T-helper 1 cell treated with Interleukin-12 subunit alpha and Interleukin-12 subunit beta and Interleukin-4 antibody, amounts not matched to agents 30 μg/mL and 1 μg/mL, for 36 hours (primary cell): ENCODE measurements at regions not wholly inside any gene's neighbourhood (a gene's known extent, or its start where the extent isn't known, plus 50 kb on each side); places are given as distances from the start of the nearest gene placed in this dataset.

Experiments used
- H3K27ac Mint-ChIP-seq: one replicate; pipeline ENCODE4 v1.8.0; 2021; ENCODE audit warnings: mild to moderate bottlenecking, mixed read lengths
- H3K27me3 Mint-ChIP-seq: one replicate; pipeline ENCODE4 v1.8.0; 2021; ENCODE audit warnings: low read depth, mixed read lengths
- H3K36me3 Mint-ChIP-seq: one replicate; pipeline ENCODE4 v1.8.0; 2021; ENCODE audit warnings: low read depth, mixed read lengths
- H3K4me1 Mint-ChIP-seq: one replicate; pipeline ENCODE4 v1.8.0; 2021; ENCODE audit warnings: low read depth, mixed read lengths
- H3K4me3 Mint-ChIP-seq: one replicate; pipeline ENCODE4 v1.8.0; 2021; ENCODE audit warnings: mild to moderate bottlenecking, moderate library complexity, mixed read lengths
- H3K9me3 Mint-ChIP-seq: one replicate; pipeline ENCODE4 v1.8.0; 2021; ENCODE audit warnings: mixed read lengths

DNA sequence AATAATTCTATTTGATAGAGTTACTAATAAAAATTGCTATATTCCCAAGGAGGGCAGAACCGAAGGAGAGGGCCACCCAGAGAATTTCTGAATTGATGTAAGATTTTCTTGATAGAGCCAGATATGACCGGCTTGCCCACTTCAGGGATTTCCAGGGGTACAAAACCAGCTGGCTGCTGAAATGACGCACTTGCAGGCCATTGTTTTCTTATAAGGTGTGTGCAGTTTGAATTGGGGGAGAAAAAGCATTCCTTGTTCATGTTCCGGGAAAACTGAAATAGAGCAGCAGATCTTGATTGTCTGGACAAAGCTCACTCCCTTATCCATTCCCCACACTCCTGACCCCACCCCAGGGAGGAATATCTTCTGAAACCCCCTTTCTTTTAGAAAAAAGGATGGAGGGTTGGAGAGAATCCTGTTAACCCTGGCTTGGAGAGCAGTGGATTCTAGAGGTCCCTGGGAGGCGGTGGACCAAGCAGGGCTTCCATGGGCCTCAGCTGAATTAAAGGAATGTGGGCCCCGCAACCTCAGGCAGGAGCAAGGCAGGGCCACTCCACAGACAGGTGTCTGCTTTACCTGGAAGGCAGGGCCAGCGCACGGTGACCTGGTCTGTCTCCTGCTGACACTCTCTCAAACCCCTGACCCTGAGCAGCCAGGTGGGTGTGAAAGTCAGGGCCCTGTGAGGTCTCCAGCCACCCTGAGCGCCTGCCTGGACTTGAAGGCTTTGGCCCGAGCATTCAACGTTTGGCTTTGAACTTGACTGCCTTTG, 96.4 kb downstream of the TMEM170B start:
- no peaks in the 10 kb centered on the region for H3K4me1 Mint-ChIP-seq
- H3K36me3 Mint-ChIP-seq = no peaks in the 10 kb centered on the region
- no peaks in the 10 kb centered on the region for H3K9me3 Mint-ChIP-seq
- H3K4me3 Mint-ChIP-seq = no peak overlapping the region
- no peak overlapping the region for H3K27ac Mint-ChIP-seq
- no peaks in the 10 kb centered on the region for H3K27me3 Mint-ChIP-seq

DNA sequence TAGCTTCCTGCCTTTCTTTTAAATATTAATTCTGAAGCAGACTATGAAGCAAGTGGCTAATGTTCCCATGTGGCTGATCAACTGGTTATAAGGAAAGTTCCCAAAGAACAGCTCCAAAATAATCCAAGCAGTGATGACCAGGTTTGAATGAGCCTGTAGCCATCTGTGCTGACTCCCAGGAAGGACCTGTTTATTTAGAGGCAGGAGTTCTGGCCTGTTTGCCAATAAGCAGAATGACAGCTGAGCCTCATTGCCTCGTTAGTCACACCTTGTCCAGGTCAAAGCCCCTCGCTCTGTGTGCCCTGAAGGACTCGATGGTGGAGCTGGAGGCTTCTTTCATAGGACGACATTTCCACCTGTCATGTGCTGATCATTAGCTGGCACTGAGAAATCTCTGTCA, 97.4 kb downstream of the TMEM170B start:
- no peak overlapping the region for H3K27ac Mint-ChIP-seq
- H3K9me3 Mint-ChIP-seq = no peaks in the 10 kb centered on the region
- H3K27me3 Mint-ChIP-seq = no peaks in the 10 kb centered on the region
- no peak overlapping the region for H3K4me3 Mint-ChIP-seq
- no peaks in the 10 kb centered on the region for H3K36me3 Mint-ChIP-seq
- H3K4me1 Mint-ChIP-seq = no peaks in the 10 kb centered on the region

DNA sequence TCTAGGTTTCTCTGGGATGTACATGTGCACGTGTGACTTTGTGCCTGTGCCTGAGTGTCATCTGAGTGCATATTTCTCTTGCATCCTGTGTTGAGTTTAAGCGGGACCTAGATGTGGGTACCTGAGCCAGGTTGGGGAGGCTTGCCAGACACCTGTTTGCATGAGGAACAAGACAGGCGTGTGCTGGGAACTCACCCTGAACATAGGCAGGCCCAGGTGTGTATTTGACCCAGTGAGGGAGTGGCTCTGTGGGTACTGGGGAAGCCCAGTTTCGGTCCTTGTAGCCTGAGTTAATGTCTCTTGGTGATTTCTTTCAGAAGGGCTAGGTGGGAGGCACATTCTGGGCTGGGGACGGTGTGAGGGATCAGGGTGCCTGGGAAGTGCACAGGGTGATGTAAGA, 98.6 kb downstream of the TMEM170B start:
- Mint-ChIP-seq H3K36me3 (no peaks in the 10 kb centered on the region), H3K4me1 (no peaks in the 10 kb centered on the region), H3K27ac (no peak overlapping the region), H3K9me3 (no peaks in the 10 kb centered on the region), H3K4me3 (no peak overlapping the region), H3K27me3 (no peaks in the 10 kb centered on the region)

DNA sequence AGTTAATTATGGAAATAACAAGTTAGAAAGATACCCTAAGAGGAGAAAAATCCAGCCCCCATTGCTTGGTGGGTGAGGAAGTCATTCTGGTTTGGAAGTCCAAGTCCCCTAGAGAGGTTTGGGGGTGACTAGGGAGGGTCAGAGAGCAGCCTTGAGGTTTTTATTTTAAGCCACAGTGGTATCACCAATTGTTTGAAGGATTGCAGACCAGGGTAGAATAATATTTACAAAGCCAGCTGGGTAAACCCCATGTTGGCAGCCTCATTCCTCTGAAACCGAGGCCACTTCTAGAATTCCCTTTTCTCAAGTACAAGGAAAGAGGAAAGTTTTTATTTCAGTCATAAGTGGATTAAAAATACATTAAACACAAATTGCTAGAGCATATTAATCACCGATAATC, 99.7 kb downstream of the TMEM170B start:
- Mint-ChIP-seq H3K27me3 (peaks cover 4% of the 10 kb centered on the region), H3K27ac (no peak overlapping the region), H3K4me3 (no peak overlapping the region), H3K36me3 (no peaks in the 10 kb centered on the region), H3K9me3 (no peaks in the 10 kb centered on the region), H3K4me1 (no peaks in the 10 kb centered on the region)

DNA sequence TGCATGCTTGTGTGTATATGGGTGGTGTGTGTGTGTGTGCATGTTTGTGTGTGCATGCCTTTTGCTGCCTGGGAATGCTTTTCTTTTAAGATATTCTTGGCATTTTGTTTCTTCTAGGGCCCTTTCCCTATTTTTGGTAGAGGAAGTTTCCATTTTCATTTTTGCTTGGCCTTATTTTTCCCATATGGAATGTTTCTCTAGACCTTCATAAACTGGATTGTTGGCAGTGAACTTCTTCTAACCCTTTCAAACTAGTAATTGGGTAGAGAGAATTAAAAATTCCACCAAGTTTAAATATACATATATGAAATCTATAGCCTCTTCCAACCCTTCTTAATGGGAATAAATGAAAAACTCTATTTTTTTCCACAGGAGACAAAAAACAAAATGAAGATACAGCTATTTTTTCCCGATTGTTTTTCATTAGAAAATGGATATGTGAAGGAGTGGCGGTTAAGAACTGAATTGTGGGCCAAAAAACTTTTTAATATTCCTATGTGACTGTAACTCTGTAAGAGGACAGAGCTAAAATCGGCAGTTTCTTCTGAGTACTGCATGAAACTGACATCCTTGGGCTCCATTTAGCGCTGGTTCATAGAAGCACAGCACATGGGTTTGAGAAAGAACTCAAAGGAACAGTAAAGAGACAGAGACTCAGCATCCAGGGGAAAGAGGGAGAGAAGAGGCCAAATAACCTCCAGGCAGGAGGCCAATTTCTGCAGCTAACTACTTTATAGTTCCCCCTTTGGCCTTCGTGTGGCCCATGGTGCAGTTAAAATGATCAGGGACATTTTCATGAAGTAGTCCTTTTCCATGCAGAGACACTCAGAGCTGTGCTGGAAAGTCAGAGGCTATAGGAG, 102.1 kb downstream of the TMEM170B start:
- H3K36me3 Mint-ChIP-seq = no peaks in the 10 kb centered on the region

DNA sequence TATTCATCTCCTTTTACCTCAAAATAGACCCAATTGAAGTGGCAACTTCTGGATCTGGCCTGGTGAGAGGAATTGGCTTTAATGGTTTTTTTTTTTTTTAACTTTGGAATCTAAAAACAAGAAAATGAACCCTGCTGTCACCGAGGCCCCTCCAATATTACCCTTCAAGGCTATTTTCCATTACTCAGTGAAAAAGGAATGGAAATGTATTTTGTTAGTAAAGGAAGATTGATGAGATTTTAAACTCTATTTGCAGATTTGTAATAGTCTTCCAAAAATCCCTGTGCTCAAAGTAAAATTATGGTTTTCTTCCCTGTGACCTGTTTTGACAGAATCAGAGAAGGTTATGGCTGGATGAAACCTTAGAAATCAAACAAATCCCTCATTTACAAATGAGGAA, 102.9 kb downstream of the TMEM170B start:
- H3K9me3 Mint-ChIP-seq = no peaks in the 10 kb centered on the region

More for the DNA sequence above, 102.1 kb downstream of the TMEM170B start:
- H3K27ac Mint-ChIP-seq = no peak overlapping the region
- no peaks in the 10 kb centered on the region for H3K4me1 Mint-ChIP-seq
- H3K4me3 Mint-ChIP-seq = no peak overlapping the region
- peaks cover 4% of the 10 kb centered on the region for H3K27me3 Mint-ChIP-seq
- no peaks in the 10 kb centered on the region for H3K9me3 Mint-ChIP-seq

DNA sequence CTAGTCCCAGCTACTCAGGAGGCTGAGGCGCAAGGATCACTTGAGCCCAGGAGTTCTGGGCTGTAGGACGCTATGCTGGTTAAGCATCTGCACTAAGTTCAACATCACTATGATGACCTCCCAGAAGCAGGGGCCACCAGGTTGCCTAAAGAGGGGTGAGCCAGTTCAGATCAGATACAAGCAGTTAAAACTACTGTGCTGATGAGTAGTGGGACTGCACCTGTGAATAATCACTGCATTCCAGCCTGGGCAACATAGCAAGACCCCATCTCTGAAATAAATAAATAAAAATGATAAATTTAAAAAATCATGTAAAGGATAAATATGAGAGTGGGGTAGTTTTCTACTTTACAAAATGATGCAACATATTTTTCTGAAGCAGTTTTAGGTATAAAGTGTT, 106.5 kb downstream of the TMEM170B start:
- Mint-ChIP-seq H3K27ac (no peak overlapping the region), H3K27me3 (peaks cover 18% of the 10 kb centered on the region), H3K9me3 (no peaks in the 10 kb centered on the region), H3K4me3 (no peak overlapping the region), H3K4me1 (no peaks in the 10 kb centered on the region), H3K36me3 (no peaks in the 10 kb centered on the region)

More for the DNA sequence above, 102.9 kb downstream of the TMEM170B start:
- Mint-ChIP-seq H3K4me3 (no peak overlapping the region), H3K36me3 (no peaks in the 10 kb centered on the region), H3K4me1 (no peaks in the 10 kb centered on the region), H3K27ac (no peak overlapping the region), H3K27me3 (peaks cover 11% of the 10 kb centered on the region)

DNA sequence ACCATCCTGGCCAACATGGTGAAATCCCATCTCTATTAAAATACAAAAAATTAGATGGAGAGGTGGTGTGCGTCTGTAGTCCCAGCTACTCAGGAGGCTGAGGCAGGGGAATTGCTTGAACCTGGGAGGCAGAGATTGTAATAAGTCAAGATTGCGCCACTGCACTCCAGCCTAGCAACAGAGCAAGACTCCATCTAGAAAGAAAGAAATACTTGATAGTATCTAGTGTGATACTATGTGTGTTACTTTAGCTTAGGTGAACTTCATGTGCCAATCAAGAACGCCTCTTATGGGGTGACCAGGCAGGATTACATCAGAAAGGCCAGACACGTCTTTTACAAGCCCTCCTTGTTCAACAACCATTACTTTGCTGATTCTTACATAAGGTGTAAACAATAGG, 107.1 kb downstream of the TMEM170B start:
- H3K27ac Mint-ChIP-seq = no peak overlapping the region
- H3K4me1 Mint-ChIP-seq = no peaks in the 10 kb centered on the region
- peaks cover 18% of the 10 kb centered on the region for H3K27me3 Mint-ChIP-seq

DNA sequence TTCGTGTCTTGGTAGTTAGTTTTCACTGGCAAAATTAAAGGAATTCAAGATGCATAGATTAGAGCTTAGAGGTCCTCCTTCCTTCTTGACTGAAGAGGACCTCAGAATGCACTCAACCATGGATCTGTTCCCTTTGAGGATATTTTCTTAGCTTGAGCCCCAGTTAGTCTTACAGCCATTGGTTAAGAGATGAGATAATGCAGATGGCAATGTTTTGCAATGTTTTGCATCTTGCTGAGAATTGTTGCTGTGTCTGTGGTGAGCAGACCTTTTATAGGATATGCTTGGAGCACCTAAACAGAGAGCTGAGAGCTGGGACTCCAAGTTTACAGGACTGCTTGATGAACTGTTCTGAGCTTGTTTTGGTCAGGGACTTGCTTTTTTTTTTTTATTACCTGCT, 107.5 kb downstream of the TMEM170B start:
- Mint-ChIP-seq H3K4me3 (no peak overlapping the region), H3K36me3 (no peaks in the 10 kb centered on the region), H3K9me3 (no peaks in the 10 kb centered on the region), H3K4me1 (no peaks in the 10 kb centered on the region), H3K27me3 (peaks cover 18% of the 10 kb centered on the region), H3K27ac (no peak overlapping the region)

More for the DNA sequence above, 107.1 kb downstream of the TMEM170B start:
- Mint-ChIP-seq H3K4me3 (no peak overlapping the region), H3K36me3 (no peaks in the 10 kb centered on the region), H3K9me3 (no peaks in the 10 kb centered on the region)

DNA sequence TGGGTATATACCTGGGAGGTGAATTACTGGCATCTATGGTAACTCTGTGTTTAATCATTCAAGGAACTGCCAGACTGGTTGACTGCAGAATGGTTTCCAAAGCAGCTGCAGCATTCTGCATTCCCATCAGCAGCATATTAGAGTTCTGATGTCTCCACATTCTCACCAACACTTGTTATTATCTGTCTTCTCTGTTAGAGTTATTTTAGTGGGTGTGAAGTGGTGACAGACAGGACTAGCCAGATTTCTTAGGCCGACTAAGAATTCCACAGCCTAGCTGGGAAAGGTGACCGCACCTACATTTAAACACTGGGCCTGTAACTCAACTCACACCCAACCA, 110.9 kb downstream of the TMEM170B start:
- Mint-ChIP-seq H3K4me3 (no peak overlapping the region), H3K27ac (no peak overlapping the region), H3K9me3 (no peaks in the 10 kb centered on the region), H3K27me3 (peaks cover 13% of the 10 kb centered on the region), H3K36me3 (no peaks in the 10 kb centered on the region), H3K4me1 (peaks cover 8% of the 10 kb centered on the region)

DNA sequence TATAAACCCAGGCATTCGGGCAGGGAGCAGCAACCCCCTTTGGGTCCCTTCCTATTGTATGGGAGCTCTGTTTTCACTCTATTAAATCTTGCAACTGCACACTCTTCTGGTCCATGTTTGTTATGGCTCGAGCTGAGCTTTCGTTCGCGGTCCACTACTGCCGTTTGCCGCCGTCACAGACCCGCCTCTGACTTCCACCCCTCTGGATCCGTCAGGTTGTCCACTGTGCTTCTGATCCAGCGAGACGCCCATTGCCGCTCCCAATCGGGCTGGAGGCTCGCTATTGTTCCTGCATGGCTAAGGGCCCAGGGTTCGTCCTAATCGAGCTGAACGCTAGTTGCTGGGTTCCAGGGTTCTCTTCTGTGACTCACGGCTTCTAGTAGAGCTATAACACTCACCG, 111.3 kb downstream of the TMEM170B start:
- Mint-ChIP-seq H3K4me1 (peaks cover 13% of the 10 kb centered on the region), H3K4me3 (no peak overlapping the region), H3K27ac (no peak overlapping the region), H3K27me3 (peaks cover 13% of the 10 kb centered on the region), H3K36me3 (no peaks in the 10 kb centered on the region), H3K9me3 (no peaks in the 10 kb centered on the region)

DNA sequence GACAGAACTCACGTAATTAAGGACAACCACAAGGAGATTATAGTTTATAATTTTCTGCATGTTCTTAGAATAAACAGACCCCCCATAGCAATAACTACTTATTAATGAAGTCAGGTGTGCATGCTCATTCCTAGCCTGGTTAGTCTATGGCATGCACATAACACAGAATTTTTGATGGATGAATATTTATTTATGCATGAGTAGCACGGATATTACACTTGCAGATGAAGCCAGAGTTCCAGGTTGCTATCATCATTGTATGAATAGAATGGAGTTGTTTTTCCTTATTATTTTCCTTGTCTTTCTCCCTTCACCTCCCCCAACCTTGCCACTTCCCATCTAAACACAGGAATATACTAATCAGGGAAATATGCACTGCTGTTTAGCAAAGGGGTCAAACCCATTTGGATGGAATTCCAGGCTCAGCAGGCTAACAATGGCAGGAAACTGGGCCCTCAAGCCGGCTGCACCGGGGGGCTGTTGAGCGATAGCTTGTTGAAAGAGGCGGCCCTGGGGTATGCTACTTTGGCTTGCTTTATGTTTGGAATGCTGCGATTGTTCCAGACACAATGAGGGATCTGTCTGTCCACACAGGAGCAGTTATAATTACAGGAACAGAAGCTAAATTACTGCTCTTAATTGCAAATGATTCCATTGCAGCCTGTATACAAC, 112.6 kb downstream of the TMEM170B start:
- Mint-ChIP-seq H3K4me1 (peaks cover 17% of the 10 kb centered on the region), H3K27ac (no peak overlapping the region), H3K9me3 (no peaks in the 10 kb centered on the region), H3K4me3 (no peak overlapping the region), H3K27me3 (peaks cover 9% of the 10 kb centered on the region), H3K36me3 (no peaks in the 10 kb centered on the region)

DNA sequence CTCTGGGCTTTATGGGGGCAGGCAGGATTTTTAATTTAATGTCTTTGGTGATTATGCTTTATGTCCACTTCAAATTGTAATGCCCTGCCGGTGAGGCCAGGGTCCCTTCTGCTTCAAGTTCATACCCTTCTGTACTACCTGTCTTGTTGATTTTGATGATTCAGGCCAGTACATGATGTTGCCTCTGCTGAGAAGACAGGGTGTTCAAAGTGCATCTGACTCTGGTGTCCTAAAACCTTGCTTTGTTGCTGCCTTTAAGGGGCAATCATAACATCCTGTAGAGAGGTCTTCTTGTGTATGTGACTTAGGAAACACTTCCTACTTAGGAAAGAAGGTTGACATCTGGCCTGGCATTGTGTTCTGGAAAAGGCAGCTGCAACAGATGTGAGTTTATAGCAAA, 113.2 kb downstream of the TMEM170B start:
- Mint-ChIP-seq H3K27ac (no peak overlapping the region), H3K9me3 (no peaks in the 10 kb centered on the region), H3K4me3 (no peak overlapping the region), H3K27me3 (peaks cover 4% of the 10 kb centered on the region), H3K4me1 (peaks cover 19% of the 10 kb centered on the region), H3K36me3 (no peaks in the 10 kb centered on the region)

DNA sequence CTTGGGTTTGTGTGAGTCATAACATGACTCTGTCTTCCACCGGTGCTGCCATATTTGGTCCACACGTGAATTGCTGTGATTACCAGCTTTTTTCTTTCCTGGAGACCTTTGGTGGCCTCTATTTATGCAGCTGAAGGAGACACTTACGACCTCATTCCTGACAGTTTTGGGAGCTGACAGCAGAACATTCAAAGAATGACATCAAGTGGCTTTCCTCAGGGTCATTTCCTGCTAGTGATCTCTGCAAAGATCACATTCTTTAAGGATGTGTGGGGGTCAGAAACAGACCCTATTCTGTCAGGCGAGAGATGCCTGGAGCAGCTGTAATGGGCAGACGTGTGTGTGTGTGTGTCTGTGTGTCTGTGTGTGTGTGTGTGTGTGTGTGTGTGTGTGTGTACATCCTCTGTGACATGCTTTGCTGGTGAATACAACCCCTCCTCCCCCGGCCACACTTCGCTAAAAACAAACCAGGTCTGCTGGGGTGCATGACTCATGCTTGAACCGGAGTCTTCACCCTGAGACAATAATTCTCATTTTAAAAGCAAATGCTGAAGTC, 115.6 kb downstream of the TMEM170B start:
- Mint-ChIP-seq H3K9me3 (no peaks in the 10 kb centered on the region), H3K27me3 (no peaks in the 10 kb centered on the region), H3K4me1 (peaks cover 19% of the 10 kb centered on the region), H3K27ac (peak overlapping the region; percentile 43), H3K36me3 (no peaks in the 10 kb centered on the region), H3K4me3 (no peak overlapping the region)
